HepG2 (cell line): ENCODE measurements at regions not wholly inside any gene's neighbourhood (a gene's known extent, or its start where the extent isn't known, plus 50 kb on each side); places are given as distances from the start of the nearest gene placed in this dataset.

Experiments used
- ATAC-seq: fragments of 200-7000 bp; cut with Tn5 transposase; 3 replicates; pipeline ENCODE4 v1.9.1; 2020; ENCODE audit warnings: mild to moderate bottlenecking, moderate library complexity
- BruUV-seq: library from RNA; stranded (reverse); fragments of 400-500 nt; replicated peaks from 2 replicates; lab custom pipeline; 2021; lab: Mats Ljungman, UMichigan
- CTCF ChIA-PET: fragments of 300-600 bp; formaldehyde crosslinking; extraction: SDS; loops from one replicate; lab custom pipeline; 2021; ENCODE audit warnings: low total read pairs, inconsistent platforms, low intra/inter-chr PET ratio; lab: Yijun Ruan, JAX
- POLR2A ChIA-PET: fragments of 350-600 bp; sonication (Branson Sonifier 250); formaldehyde crosslinking; loops from one replicate; lab custom pipeline; 2020; ENCODE audit warnings: antibody characterized with exemption, inconsistent platforms; lab: Yijun Ruan, JAX
- DNase-seq: peaks from one replicate; pipeline ENCODE4 v3.0.0-alpha.2; 2015; ENCODE audit warnings: low spot score
- FAIRE-seq: peaks from 3 replicates; lab custom pipeline; 2011; peaks lifted over from hg19 to GRCh38; lab: Jason Lieb, UNC
- H2AFZ ChIP-seq: one replicate; pipeline ENCODE4 v1.6.1; 2011; ENCODE audit warnings: low read length, inconsistent platforms
- H3K27ac ChIP-seq: fragments of 300-600 bp; 3 replicates; pipeline ENCODE4 v1.8.0; 2011; ENCODE audit warnings: mixed run types, mild to moderate bottlenecking, mixed read lengths, low read length, inconsistent platforms; ENCODE audit not compliant: insufficient read depth; ENCODE audit errors: extremely low read length
- H3K27me3 ChIP-seq, 2 experiments: fragments of 200-600 bp in 1 of 2; 2 replicates in 1 of 2; 3 replicates in 1 of 2; pipeline versions ENCODE4 v1.6.0 to v1.8.0; 2011; ENCODE audit warnings: low read length in 2 of 2, mild to moderate bottlenecking in 2 of 2, moderate library complexity in 2 of 2, inconsistent platforms in 1 of 2; ENCODE audit not compliant: insufficient read depth in 2 of 2, control insufficient read depth in 1 of 2
- H3K36me3 ChIP-seq, 2 experiments: fragments of 200-600 bp in 1 of 2; replicated peaks in 1 of 2; 2 replicates in 1 of 2; 3 replicates in 1 of 2; pipeline versions ENCODE4 v1.5.1 to v1.8.0; 2011; ENCODE audit warnings: low read length in 2 of 2, inconsistent platforms in 1 of 2; ENCODE audit not compliant: insufficient read depth in 2 of 2, control insufficient read depth in 1 of 2
- H3K4me1 ChIP-seq: 2 replicates; pipeline ENCODE4 v1.5.1; 2012; ENCODE audit warnings: low read length, inconsistent platforms; ENCODE audit not compliant: insufficient read depth
- H3K4me2 ChIP-seq: 2 replicates; pipeline ENCODE4 v1.6.0; 2011; ENCODE audit warnings: low read depth, low read length, inconsistent platforms
- H3K4me3 ChIP-seq, 3 experiments: fragments of 200-600 bp in 1 of 3; sonication (generic), shearing (Covaris generic) in 1 of 3; replicated peaks in 1 of 3; 2 replicates each; pipeline ENCODE4 v1.5.1; 2011 to 2016; ENCODE audit warnings: low read length in 3 of 3, inconsistent platforms in 2 of 3, low read depth in 2 of 3, mild to moderate bottlenecking in 2 of 3, control low read depth in 1 of 3, mixed read lengths in 1 of 3; ENCODE audit not compliant: insufficient read depth in 1 of 3
- H3K79me2 ChIP-seq: one replicate; pipeline ENCODE4 v1.6.1; 2011; ENCODE audit warnings: low read length, inconsistent platforms; ENCODE audit not compliant: insufficient read depth
- H3K9ac ChIP-seq: 2 replicates; pipeline ENCODE4 v1.6.0; 2011; ENCODE audit warnings: mild to moderate bottlenecking, low read depth, low read length, inconsistent platforms; ENCODE audit not compliant: insufficient read depth
- H3K9me3 ChIP-seq: 2 replicates; pipeline ENCODE4 v1.5.1; 2012; ENCODE audit warnings: mild to moderate bottlenecking, low read length
- H4K20me1 ChIP-seq: 2 replicates; pipeline ENCODE4 v1.6.0; 2011; ENCODE audit warnings: inconsistent platforms, mild to moderate bottlenecking, low read length, moderate library complexity; ENCODE audit not compliant: insufficient read depth
- FOXO1 ChIP-seq: sonication (generic); formaldehyde crosslinking; IDR thresholded peaks from 2 replicates; pipeline ENCODE4 v1.4.0; 2020; ENCODE audit warnings: missing genetic modification reagents
- HDAC6 ChIP-seq: fragments of 200-600 bp; sonication (generic); IDR thresholded peaks from 2 replicates; pipeline ENCODE4 v1.7.0; 2017; ENCODE audit warnings: mild to moderate bottlenecking, antibody characterized with exemption, low read length, low read depth
- PRPF4 ChIP-seq: fragments of 200-400 bp; formaldehyde crosslinking; IDR thresholded peaks from 2 replicates; pipeline ENCODE4 v1.6.1; 2016; ENCODE audit warnings: low read length, low read depth; ENCODE audit not compliant: poor library complexity, severe bottlenecking
- REXO4 ChIP-seq: sonication (generic); formaldehyde crosslinking; IDR thresholded peaks from 2 replicates; pipeline ENCODE4 v1.8.0; 2022; ENCODE audit warnings: missing genetic modification reagents, mild to moderate bottlenecking, borderline replicate concordance
- ZBTB8A ChIP-seq: sonication (generic); formaldehyde crosslinking; IDR thresholded peaks from 2 replicates; pipeline ENCODE4 v1.4.0; 2020; ENCODE audit warnings: mild to moderate bottlenecking, low read depth, missing genetic modification reagents, borderline replicate concordance
- ZNF274 ChIP-seq: sonication (generic); formaldehyde crosslinking; IDR thresholded peaks from 2 replicates; pipeline ENCODE4 v1.5.1; 2020; ENCODE audit warnings: mild to moderate bottlenecking, missing genetic modification reagents
- ZNF597 ChIP-seq: sonication (generic); formaldehyde crosslinking; IDR thresholded peaks from 2 replicates; pipeline ENCODE4 v1.5.0; 2020; ENCODE audit warnings: missing genetic modification reagents
- ZNF607 ChIP-seq: sonication (generic); formaldehyde crosslinking; IDR thresholded peaks from 2 replicates; pipeline ENCODE4 v1.5.1; 2020; ENCODE audit warnings: missing genetic modification reagents, mild to moderate bottlenecking, borderline replicate concordance
- ZNF672 ChIP-seq: sonication (generic); formaldehyde crosslinking; IDR thresholded peaks from 2 replicates; pipeline ENCODE4 v1.8.1; 2022; ENCODE audit warnings: missing genetic modification reagents
- WGBS: methylation state at CpG from one replicate; pipeline ENCODE4 v1.1.6; 2017; ENCODE audit warnings: low lambda C conversion rate; 5-methylcytosine and 5-hydroxymethylcytosine counted together
- in situ Hi-C: cut with HindIII; loops from 2 replicates; pipeline ENCODE4 v1.10.0; 2017; ENCODE audit warnings: low pct_unique_long_range_greater_than_20kb; ENCODE audit not compliant: extremely low pct_ligation_motif_present
- intact Hi-C: fragments of 100-400 bp; cut with micrococcal nuclease; formaldehyde crosslinking; loops from one replicate; pipeline ENCODE4 v1.10.0; 2022; ENCODE audit not compliant: unreplicated experiment
- TF ChIP-seq, protein P1 (sequence below): sonication (generic); formaldehyde crosslinking; IDR thresholded peaks from 2 replicates; pipeline ENCODE4 v1.5.1; 2020; ENCODE audit warnings: missing genetic modification reagents, mild to moderate bottlenecking, borderline replicate concordance
- TF ChIP-seq, protein P2 (sequence below): sonication (generic); formaldehyde crosslinking; conservative IDR thresholded peaks from 2 replicates; pipeline ENCODE4 v1.8.0; 2022; ENCODE audit warnings: low read depth, missing genetic modification reagents
- TF ChIP-seq, protein P3 (sequence below): sonication (generic); formaldehyde crosslinking; IDR thresholded peaks from 2 replicates; pipeline ENCODE4 v1.8.0; 2022; ENCODE audit warnings: missing genetic modification reagents, mild to moderate bottlenecking, moderate library complexity, borderline replicate concordance

DNA sequence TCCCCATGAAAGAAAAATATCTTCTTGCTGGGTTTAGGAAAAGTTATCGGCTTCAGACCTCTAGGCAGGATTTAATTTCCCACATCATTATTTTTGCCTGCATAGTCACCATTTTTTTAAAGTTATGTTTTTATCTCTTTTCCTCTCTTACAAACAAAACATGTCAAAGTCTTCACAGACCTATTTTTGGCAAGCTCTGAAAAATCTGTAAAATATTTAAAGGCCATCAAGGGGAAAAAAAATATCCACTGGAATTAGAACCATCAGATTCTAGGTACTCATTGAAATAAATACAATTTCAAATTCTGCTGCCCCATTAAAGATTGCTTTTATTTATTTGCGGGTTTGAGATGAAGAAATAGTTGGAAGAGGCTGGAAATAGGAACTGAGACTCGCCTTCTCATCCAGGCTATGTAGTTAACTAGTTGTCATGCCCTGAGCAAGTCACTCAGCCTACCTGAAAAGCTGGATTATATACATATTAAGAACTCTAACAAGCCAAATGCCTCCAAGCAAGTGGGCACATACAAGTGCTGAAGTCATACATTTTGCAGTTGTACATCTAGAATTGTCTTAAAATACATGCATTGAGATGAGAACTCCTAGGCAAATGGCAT is 101.7 kb upstream of the SASH1 start:
- BruUV-seq, result no TSS peak
- TF ChIP-seq, protein P1, sequence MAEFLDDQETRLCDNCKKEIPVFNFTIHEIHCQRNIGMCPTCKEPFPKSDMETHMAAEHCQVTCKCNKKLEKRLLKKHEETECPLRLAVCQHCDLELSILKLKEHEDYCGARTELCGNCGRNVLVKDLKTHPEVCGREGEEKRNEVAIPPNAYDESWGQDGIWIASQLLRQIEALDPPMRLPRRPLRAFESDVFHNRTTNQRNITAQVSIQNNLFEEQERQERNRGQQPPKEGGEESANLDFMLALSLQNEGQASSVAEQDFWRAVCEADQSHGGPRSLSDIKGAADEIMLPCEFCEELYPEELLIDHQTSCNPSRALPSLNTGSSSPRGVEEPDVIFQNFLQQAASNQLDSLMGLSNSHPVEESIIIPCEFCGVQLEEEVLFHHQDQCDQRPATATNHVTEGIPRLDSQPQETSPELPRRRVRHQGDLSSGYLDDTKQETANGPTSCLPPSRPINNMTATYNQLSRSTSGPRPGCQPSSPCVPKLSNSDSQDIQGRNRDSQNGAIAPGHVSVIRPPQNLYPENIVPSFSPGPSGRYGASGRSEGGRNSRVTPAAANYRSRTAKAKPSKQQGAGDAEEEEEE (CRISPR knock-in tag), result no peak
- TF ChIP-seq, protein P2, sequence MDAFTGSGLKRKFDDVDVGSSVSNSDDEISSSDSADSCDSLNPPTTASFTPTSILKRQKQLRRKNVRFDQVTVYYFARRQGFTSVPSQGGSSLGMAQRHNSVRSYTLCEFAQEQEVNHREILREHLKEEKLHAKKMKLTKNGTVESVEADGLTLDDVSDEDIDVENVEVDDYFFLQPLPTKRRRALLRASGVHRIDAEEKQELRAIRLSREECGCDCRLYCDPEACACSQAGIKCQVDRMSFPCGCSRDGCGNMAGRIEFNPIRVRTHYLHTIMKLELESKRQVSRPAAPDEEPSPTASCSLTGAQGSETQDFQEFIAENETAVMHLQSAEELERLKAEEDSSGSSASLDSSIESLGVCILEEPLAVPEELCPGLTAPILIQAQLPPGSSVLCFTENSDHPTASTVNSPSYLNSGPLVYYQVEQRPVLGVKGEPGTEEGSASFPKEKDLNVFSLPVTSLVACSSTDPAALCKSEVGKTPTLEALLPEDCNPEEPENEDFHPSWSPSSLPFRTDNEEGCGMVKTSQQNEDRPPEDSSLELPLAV, result no peak
- TF ChIP-seq ZNF274 (CRISPR knock-in tag) (no peak), HDAC6 (no peak), ZNF597 (no peak), ZBTB8A (CRISPR knock-in tag) (no peak), PRPF4 (no peak), REXO4 (CRISPR knock-in tag) (no peak), ZNF672 (CRISPR knock-in tag) (no peak), FOXO1 (CRISPR knock-in tag) (no peak), ZNF607 (no peak)
- TF ChIP-seq, protein P3, sequence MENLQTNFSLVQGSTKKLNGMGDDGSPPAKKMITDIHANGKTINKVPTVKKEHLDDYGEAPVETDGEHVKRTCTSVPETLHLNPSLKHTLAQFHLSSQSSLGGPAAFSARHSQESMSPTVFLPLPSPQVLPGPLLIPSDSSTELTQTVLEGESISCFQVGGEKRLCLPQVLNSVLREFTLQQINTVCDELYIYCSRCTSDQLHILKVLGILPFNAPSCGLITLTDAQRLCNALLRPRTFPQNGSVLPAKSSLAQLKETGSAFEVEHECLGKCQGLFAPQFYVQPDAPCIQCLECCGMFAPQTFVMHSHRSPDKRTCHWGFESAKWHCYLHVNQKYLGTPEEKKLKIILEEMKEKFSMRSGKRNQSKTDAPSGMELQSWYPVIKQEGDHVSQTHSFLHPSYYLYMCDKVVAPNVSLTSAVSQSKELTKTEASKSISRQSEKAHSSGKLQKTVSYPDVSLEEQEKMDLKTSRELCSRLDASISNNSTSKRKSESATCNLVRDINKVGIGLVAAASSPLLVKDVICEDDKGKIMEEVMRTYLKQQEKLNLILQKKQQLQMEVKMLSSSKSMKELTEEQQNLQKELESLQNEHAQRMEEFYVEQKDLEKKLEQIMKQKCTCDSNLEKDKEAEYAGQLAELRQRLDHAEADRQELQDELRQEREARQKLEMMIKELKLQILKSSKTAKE, result no peak

More for the DNA sequence above, 101.7 kb upstream of the SASH1 start:
- Histone ChIP-seq H3K4me1 (no peaks in the 10 kb centered on the region), H3K27me3 (no peaks in the 10 kb centered on the region), H3K9me3 (no peaks in the 10 kb centered on the region), H3K79me2 (no peaks in the 10 kb centered on the region), H2AFZ (no peak overlapping the region), H3K9ac (no peak overlapping the region), H3K36me3 (no peaks in the 10 kb centered on the region), H3K27ac (no peak overlapping the region), H4K20me1 (no peaks in the 10 kb centered on the region), H3K4me3 (no peak overlapping the region), H3K4me2 (no peak overlapping the region)
- in situ Hi-C loops, result no loop called here
- CTCF ChIA-PET, result no interaction called here
- FAIRE-seq, result no peak
- no peak for ATAC-seq
- no peak for DNase-seq
- POLR2A ChIA-PET, result no interaction called here
- WGBS, result 28% methylated on average over 3 of the region's 3 CpGs
- intact Hi-C loops, result no loop called here
